GM12878 (cell line): ENCODE measurements at regions not wholly inside any gene's neighbourhood (a gene's known extent, or its start where the extent isn't known, plus 50 kb on each side); places are given as distances from the start of the nearest gene placed in this dataset.

Source experiments
- ATAC-seq: fragments of 200-7000 bp; cut with Tn5 transposase; 3 replicates; pipeline ENCODE4 v1.9.1; 2020; ENCODE audit warnings: mild to moderate bottlenecking, moderate library complexity
- BruUV-seq: library from RNA; stranded (reverse); fragments of 400-500 nt; replicated peaks from 2 replicates; lab custom pipeline; 2021; lab: Mats Ljungman, UMichigan
- CTCF ChIA-PET: fragments of 300-600 bp; sonication (Branson Sonifier 250); formaldehyde crosslinking; extraction: SDS; loops from one replicate; lab custom pipeline; 2021; ENCODE audit warnings: inconsistent platforms; lab: Yijun Ruan, JAX
- POLR2A ChIA-PET: fragments of 350-600 bp; formaldehyde crosslinking; extraction: SDS; loops from one replicate; lab custom pipeline; 2021; ENCODE audit warnings: inconsistent platforms; lab: Charles Lee
- RAD21 ChIA-PET: fragments of 300-600 bp; sonication (Branson Sonifier 250); formaldehyde crosslinking; loops from one replicate; lab custom pipeline; 2023; ENCODE audit warnings: antibody characterized with exemption; ENCODE audit not compliant: unreplicated experiment; lab: Charles Lee
- SMC1A ChIA-PET: fragments of 300-600 bp; sonication (Branson Sonifier 250); formaldehyde crosslinking; loops from one replicate; lab custom pipeline; 2023; ENCODE audit not compliant: unreplicated experiment, uncharacterized antibody; lab: Charles Lee
- DNase-seq: peaks from one replicate; pipeline ENCODE4 v3.0.0-alpha.2; 2011; ENCODE audit warnings: low read depth, low spot score
- FAIRE-seq: peaks from 3 replicates; lab custom pipeline; 2011; peaks lifted over from hg19 to GRCh38; lab: Jason Lieb, UNC
- H2AFZ ChIP-seq: 2 replicates; pipeline ENCODE4 v1.6.0; 2011; ENCODE audit warnings: low read depth, low read length, control low read depth; ENCODE audit not compliant: control insufficient read depth
- H3K27ac ChIP-seq: 2 replicates; pipeline ENCODE4 v1.5.1; 2011; ENCODE audit warnings: control low read depth; ENCODE audit not compliant: control insufficient read depth, insufficient read depth
- H3K27me3 ChIP-seq, 2 experiments: replicated peaks in 1 of 2; 2 replicates each; pipeline versions ENCODE4 v1.6.0 to v1.6.1; 2011; ENCODE audit warnings: low read length in 1 of 2; ENCODE audit not compliant: control insufficient read depth in 2 of 2, insufficient read depth in 2 of 2
- H3K36me3 ChIP-seq, 2 experiments: 2 replicates each; pipeline ENCODE4 v1.5.1; 2011; ENCODE audit warnings: low read length in 1 of 2; ENCODE audit not compliant: control insufficient read depth in 2 of 2, insufficient read depth in 2 of 2
- H3K4me1 ChIP-seq: 2 replicates; pipeline ENCODE4 v1.6.1; 2011; ENCODE audit warnings: mild to moderate bottlenecking, low read length, moderate library complexity, mixed read lengths; ENCODE audit not compliant: control insufficient read depth, insufficient read depth
- H3K4me2 ChIP-seq: 2 replicates; pipeline ENCODE4 v1.6.0; 2011; ENCODE audit warnings: control low read depth; ENCODE audit not compliant: control insufficient read depth, insufficient read depth
- H3K4me3 ChIP-seq: fragments of 200-600 bp; sonication (generic); 2 replicates; pipeline ENCODE4 v1.5.1; 2016
- H3K79me2 ChIP-seq: 2 replicates; pipeline ENCODE4 v1.6.0; 2011; ENCODE audit warnings: low read length; ENCODE audit not compliant: control insufficient read depth, insufficient read depth
- H3K9ac ChIP-seq: 2 replicates; pipeline ENCODE4 v1.8.0; 2011; ENCODE audit warnings: low read length, control low read depth, mixed read lengths; ENCODE audit not compliant: control insufficient read depth, insufficient read depth
- H3K9me3 ChIP-seq: replicated peaks from 3 replicates; pipeline ENCODE4 v1.5.1; 2011; ENCODE audit warnings: mild to moderate bottlenecking, low read length; ENCODE audit not compliant: control insufficient read depth, insufficient read depth
- H4K20me1 ChIP-seq: 2 replicates; pipeline ENCODE4 v1.6.0; 2011; ENCODE audit not compliant: control insufficient read depth, insufficient read depth
- TAF1 ChIP-seq: IDR thresholded peaks from 2 replicates; pipeline ENCODE4 v1.6.1; 2011; ENCODE audit warnings: mild to moderate bottlenecking, low read depth, low read length, borderline replicate concordance
- WGBS: methylation state at CpG from one replicate; pipeline ENCODE4 v1.1.6; 2016; ENCODE audit warnings: low lambda C conversion rate; ENCODE audit not compliant: insufficient replicate concordance, insufficient coverage; ENCODE audit errors: missing lambda C conversion rate; 5-methylcytosine and 5-hydroxymethylcytosine counted together
- in situ Hi-C: fragments of 300-500 bp; cut with MboI; formaldehyde crosslinking; loops from 9 replicates; pipeline ENCODE4 v1.14.3; 2018; ENCODE audit warnings: mixed read lengths
- intact Hi-C: fragments of 100-400 bp; cut with micrococcal nuclease; formaldehyde crosslinking; loops from one replicate; pipeline ENCODE4 v1.14.2; 2022; ENCODE audit not compliant: unreplicated experiment
- TF ChIP-seq, protein P1 (sequence below): fragments of 450-650 bp; IDR thresholded peaks from 2 replicates; pipeline ENCODE4 v1.6.1; 2016; ENCODE audit warnings: mild to moderate bottlenecking, moderate library complexity, borderline replicate concordance

DNA sequence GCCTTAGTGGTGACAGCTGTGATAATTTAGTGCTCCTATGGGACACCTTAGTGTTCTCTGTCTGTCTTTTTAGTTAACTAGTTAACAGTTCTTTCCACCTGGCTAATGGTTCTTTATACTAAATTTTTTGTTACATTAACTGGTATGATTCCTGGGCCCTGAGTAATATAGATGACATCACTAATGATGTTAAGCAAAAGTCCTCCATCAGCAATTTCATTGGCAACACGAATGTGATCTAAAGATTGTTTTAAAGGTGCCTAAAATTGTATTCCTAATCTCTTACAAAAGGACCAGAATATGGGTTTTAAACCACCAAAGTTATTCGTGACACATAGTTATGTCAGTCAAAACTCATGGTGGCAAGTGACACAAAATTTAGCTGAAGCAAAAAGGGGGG, 235.3 kb downstream of the TENT4A start (continued):
- TF ChIP-seq, protein P1, sequence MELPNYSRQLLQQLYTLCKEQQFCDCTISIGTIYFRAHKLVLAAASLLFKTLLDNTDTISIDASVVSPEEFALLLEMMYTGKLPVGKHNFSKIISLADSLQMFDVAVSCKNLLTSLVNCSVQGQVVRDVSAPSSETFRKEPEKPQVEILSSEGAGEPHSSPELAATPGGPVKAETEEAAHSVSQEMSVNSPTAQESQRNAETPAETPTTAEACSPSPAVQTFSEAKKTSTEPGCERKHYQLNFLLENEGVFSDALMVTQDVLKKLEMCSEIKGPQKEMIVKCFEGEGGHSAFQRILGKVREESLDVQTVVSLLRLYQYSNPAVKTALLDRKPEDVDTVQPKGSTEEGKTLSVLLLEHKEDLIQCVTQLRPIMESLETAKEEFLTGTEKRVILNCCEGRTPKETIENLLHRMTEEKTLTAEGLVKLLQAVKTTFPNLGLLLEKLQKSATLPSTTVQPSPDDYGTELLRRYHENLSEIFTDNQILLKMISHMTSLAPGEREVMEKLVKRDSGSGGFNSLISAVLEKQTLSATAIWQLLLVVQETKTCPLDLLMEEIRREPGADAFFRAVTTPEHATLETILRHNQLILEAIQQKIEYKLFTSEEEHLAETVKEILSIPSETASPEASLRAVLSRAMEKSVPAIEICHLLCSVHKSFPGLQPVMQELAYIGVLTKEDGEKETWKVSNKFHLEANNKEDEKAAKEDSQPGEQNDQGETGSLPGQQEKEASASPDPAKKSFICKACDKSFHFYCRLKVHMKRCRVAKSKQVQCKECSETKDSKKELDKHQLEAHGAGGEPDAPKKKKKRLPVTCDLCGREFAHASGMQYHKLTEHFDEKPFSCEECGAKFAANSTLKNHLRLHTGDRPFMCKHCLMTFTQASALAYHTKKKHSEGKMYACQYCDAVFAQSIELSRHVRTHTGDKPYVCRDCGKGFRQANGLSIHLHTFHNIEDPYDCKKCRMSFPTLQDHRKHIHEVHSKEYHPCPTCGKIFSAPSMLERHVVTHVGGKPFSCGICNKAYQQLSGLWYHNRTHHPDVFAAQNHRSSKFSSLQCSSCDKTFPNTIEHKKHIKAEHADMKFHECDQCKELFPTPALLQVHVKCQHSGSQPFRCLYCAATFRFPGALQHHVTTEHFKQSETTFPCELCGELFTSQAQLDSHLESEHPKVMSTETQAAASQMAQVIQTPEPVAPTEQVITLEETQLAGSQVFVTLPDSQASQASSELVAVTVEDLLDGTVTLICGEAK, result no peak

DNA sequence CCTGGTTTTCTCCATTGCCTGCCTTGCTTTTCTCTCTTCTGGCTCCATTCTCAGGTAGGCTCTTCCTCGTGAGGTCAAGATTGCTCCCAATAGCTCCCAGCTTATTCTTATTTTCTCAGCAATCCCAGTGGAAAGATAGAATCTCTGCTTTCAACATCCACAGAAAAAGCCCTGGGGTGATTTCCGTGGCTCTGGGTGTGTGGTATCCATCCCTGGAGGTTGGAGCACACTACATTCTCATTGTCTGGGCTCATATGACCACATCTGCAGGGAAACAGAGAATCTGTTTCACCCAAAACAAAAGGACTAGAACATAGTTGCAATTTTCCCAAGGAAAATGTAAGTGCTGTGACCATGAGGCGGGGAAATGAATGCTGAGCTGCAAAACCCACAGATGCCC, 236.0 kb downstream of the TENT4A start:
- H2AFZ ChIP-seq, result no peak overlapping the region
- TF ChIP-seq TAF1, result no peak
- TF ChIP-seq, all 136 proteins: peak for 0
- Histone ChIP-seq H3K27ac (no peak overlapping the region), H3K36me3 (no peaks in the 10 kb centered on the region), H3K27me3 (no peaks in the 10 kb centered on the region), H3K4me1 (no peaks in the 10 kb centered on the region), H3K9ac (no peak overlapping the region), H3K79me2 (no peaks in the 10 kb centered on the region), H3K9me3 (no peaks in the 10 kb centered on the region), H4K20me1 (no peaks in the 10 kb centered on the region), H3K4me3 (no peak overlapping the region), H3K4me2 (no peak overlapping the region)
- WGBS, result 0% methylated on average over 3 of the region's 3 CpGs
- no peak for DNase-seq
- intact Hi-C loops (no loop called here), in situ Hi-C loops (no loop called here)
- no peak for ATAC-seq
- SMC1A ChIA-PET, result interaction anchor here (0.7 kb wide), 1 partner anchor 796 kb away, joined by 3 read pairs; no protein-coding TSS in a partner anchor
- RAD21 ChIA-PET, result no interaction called here
- no TSS peak for BruUV-seq
- POLR2A ChIA-PET, result no interaction called here
- CTCF ChIA-PET, result no interaction called here
- FAIRE-seq, result no peak
